GM12891 (cell line): ENCODE measurements at regions not wholly inside any gene's neighbourhood (a gene's known extent, or its start where the extent isn't known, plus 50 kb on each side); places are given as distances from the start of the nearest gene placed in this dataset.

ENCODE experiments used
- PAX5 ChIP-seq: IDR thresholded peaks from 2 replicates; pipeline ENCODE4 v1.6.1; 2011; ENCODE audit warnings: low read length, moderate library complexity, mild to moderate bottlenecking; ENCODE audit not compliant: insufficient read depth, severe bottlenecking
- POLR2A ChIP-seq: IDR thresholded peaks from 2 replicates; pipeline ENCODE4 v1.6.1; 2011; ENCODE audit warnings: low read depth, low read length, control low read depth
- POLR2AphosphoS5 ChIP-seq: IDR thresholded peaks from 2 replicates; pipeline ENCODE4 v1.6.1; 2011; ENCODE audit warnings: low read depth, low read length, control low read depth

DNA sequence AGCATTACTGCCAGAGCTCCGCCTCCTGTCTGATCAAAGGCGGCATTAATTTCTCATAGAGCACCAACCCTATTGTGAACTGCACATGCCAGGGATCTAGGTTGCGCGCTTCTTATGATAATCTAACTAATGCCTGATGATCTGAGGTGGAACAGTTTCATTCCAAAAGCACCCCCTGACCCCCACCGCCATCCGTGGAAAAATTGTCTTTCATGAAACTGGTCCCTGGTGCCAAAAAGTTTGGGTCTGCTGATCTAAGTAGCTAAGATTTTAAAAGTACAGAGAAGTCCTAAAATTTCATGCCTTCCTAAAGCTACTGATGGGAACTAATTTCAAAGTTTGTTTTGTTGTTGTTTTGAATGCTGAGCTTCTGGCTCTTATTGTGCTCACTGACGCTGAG, 281.6 kb downstream of the PRL start:
- TF ChIP-seq POLR2A (no peak), PAX5 (no peak), POLR2AphosphoS5 (no peak)
